Thoracic aorta (tissue), 2 donors: ENCODE measurements at regions not wholly inside any gene's neighbourhood (a gene's known extent, or its start where the extent isn't known, plus 50 kb on each side); places are given as distances from the start of the nearest gene placed in this dataset.
"Not testable (repeated sequence)": the region's sequence is repeated elsewhere in the genome, so short reads cannot be mapped to it uniquely, and the experiment has no call there.

Source experiments
- ATAC-seq: fragments of 150-250 bp; one replicate; pipeline ENCODE4 v1.8.0; 2017; ENCODE audit warnings: low read depth; ENCODE audit not compliant: insufficient number of reproducible peaks, low FRiP score
- DNase-seq: peaks from one replicate; pipeline ENCODE4 v3.0.0-alpha.2; 2020; ENCODE audit warnings: low spot score
- H3K27ac ChIP-seq, 2 donors: fragments of 200-600 bp; sonication (generic); 1 replicate in 1 of 2; 2 replicates in 1 of 2; pipeline ENCODE4 v1.5.1; 2016; ENCODE audit warnings: mild to moderate bottlenecking in 2 of 2, moderate library complexity in 2 of 2
- H3K27me3 ChIP-seq: fragments of 200-600 bp; sonication (generic); replicated peaks from 2 replicates; pipeline ENCODE4 v1.6.0; 2016; ENCODE audit warnings: mild to moderate bottlenecking; ENCODE audit not compliant: insufficient read depth
- H3K36me3 ChIP-seq: fragments of 200-600 bp; sonication (generic); one replicate; pipeline ENCODE4 v1.5.1; 2016
- H3K4me1 ChIP-seq, 2 donors: fragments of 200-600 bp; sonication (generic); 1 replicate in 1 of 2; 2 replicates in 1 of 2; pipeline versions ENCODE4 v1.5.1 to v1.6.0; 2016; ENCODE audit warnings: low read depth in 2 of 2, mild to moderate bottlenecking in 1 of 2; ENCODE audit not compliant: control insufficient read depth in 1 of 2
- H3K4me3 ChIP-seq: fragments of 200-600 bp; sonication (generic); 2 replicates; pipeline ENCODE4 v1.5.1; 2016; ENCODE audit warnings: mild to moderate bottlenecking
- H3K9me3 ChIP-seq: fragments of 200-600 bp; sonication (generic); 2 replicates; pipeline ENCODE4 v1.5.1; 2016
- TF ChIP-seq, protein P1 (sequence below): fragments of 200-600 bp; sonication (generic); IDR thresholded peaks from one replicate; pipeline ENCODE4 v1.5.1; 2019; ENCODE audit warnings: antibody characterized with exemption

DNA sequence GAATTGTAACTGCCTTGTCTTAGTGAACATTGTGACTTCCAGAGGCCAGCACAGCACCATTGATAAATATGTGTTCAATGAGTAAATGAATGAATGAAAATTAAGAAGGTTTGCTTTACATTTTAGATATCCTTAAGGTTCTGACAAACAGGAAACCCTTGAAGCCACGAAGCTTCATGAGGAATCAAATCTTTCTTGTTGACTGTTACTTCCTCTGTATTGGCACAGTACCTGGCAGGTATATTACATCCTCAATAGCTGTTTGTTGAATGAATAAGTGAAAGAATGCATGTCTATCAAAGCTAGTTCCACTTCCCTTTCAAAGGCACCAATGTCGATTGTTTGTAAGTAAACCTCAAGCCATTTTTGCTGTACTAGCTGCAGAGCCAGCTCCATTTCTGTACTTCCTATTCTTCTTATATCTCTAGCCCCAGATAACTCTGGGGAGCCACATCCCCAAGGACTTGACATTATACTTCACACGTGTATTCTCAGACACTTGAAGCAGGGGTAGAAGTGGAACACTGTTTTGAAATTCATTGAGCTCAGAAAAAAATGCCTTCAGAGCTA lies 140.3 kb upstream of the RAG2 start:
- ATAC-seq (no peak), DNase-seq (no peak)
- Histone ChIP-seq H3K9me3 (no peaks in the 10 kb centered on the region), H3K27me3 (no peaks in the 10 kb centered on the region), H3K27ac (no peak overlapping the region), H3K4me1 (no peaks in the 10 kb centered on the region), H3K4me3 (no peak overlapping the region), H3K36me3 (no peaks in the 10 kb centered on the region)
- TF ChIP-seq, protein P1, sequence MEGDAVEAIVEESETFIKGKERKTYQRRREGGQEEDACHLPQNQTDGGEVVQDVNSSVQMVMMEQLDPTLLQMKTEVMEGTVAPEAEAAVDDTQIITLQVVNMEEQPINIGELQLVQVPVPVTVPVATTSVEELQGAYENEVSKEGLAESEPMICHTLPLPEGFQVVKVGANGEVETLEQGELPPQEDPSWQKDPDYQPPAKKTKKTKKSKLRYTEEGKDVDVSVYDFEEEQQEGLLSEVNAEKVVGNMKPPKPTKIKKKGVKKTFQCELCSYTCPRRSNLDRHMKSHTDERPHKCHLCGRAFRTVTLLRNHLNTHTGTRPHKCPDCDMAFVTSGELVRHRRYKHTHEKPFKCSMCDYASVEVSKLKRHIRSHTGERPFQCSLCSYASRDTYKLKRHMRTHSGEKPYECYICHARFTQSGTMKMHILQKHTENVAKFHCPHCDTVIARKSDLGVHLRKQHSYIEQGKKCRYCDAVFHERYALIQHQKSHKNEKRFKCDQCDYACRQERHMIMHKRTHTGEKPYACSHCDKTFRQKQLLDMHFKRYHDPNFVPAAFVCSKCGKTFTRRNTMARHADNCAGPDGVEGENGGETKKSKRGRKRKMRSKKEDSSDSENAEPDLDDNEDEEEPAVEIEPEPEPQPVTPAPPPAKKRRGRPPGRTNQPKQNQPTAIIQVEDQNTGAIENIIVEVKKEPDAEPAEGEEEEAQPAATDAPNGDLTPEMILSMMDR, result no peak

- Histone ChIP-seq H3K4me1 (no peaks in the 10 kb centered on the region), H3K27me3 (no peaks in the 10 kb centered on the region), H3K9me3 (no peaks in the 10 kb centered on the region), H3K4me3 (no peak overlapping the region), H3K36me3 (no peaks in the 10 kb centered on the region), H3K27ac (no peak overlapping the region)
- ATAC-seq, result no peak
- TF ChIP-seq, protein P1, result no peak
- DNase-seq, result no peak
Measured at GRCh38 chr11:36736103-36736502, 138.1 kb upstream of the RAG2 start.

DNA sequence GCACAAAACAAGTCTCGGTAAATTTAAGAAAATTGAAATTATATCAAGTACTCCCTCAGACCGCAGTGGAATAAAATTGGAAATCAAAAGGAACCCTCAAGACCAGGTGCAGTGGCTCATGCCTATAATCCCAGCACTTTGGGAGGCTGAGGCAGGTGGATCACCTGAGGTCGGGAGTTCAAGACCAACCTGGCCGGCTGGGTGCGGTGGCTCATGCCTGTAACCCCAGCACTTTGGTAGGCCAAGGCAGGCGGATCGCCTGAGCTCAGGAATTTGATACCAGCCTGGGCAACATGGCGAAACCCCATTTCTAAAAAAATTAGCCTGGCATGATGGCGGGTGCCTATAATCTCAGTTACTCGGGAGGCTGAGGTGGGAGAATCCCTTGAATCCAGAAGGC lies 135.7 kb upstream of the RAG2 start:
- ATAC-seq, H3K27ac ChIP-seq, H3K4me1 ChIP-seq, H3K27me3 ChIP-seq, DNase-seq, H3K4me3 ChIP-seq, H3K36me3 ChIP-seq, H3K9me3 ChIP-seq: not testable (repeated sequence)

- H3K4me1 ChIP-seq, result no peaks in the 10 kb centered on the region
- H3K9me3 ChIP-seq, result no peaks in the 10 kb centered on the region
- no peak for ATAC-seq
- no peak overlapping the region for H3K27ac ChIP-seq
- no peak overlapping the region for H3K4me3 ChIP-seq
- no peak for DNase-seq
- H3K27me3 ChIP-seq, result no peaks in the 10 kb centered on the region
- H3K36me3 ChIP-seq, result no peaks in the 10 kb centered on the region
- TF ChIP-seq, protein P1, result no peak
Measured at GRCh38 chr11:36730761-36731160, 132.7 kb upstream of the RAG2 start.

GRCh38 chr11:36729825-36730224 lies 131.8 kb upstream of the RAG2 start:
- Histone ChIP-seq H3K27ac (no peak overlapping the region), H3K4me3 (no peak overlapping the region), H3K9me3 (no peaks in the 10 kb centered on the region), H3K27me3 (no peaks in the 10 kb centered on the region), H3K36me3 (no peaks in the 10 kb centered on the region), H3K4me1 (no peaks in the 10 kb centered on the region)
- ATAC-seq (no peak), DNase-seq (no peak)
- TF ChIP-seq, protein P1, result no peak

GRCh38 chr11:36726420-36726819 lies 128.4 kb upstream of the RAG2 start:
- DNase-seq, result no peak
- no peak for ATAC-seq
- Histone ChIP-seq H3K36me3 (no peaks in the 10 kb centered on the region), H3K9me3 (no peaks in the 10 kb centered on the region), H3K4me1 (no peaks in the 10 kb centered on the region), H3K27me3 (no peaks in the 10 kb centered on the region), H3K27ac (no peak overlapping the region), H3K4me3 (no peak overlapping the region)
- TF ChIP-seq, protein P1, result no peak
